HL-60 (cell line): ENCODE measurements at regions not wholly inside any gene's neighbourhood (a gene's known extent, or its start where the extent isn't known, plus 50 kb on each side); places are given as distances from the start of the nearest gene placed in this dataset.

ENCODE experiments used
- DNase-seq, 2 experiments: peaks; one replicate each; pipeline ENCODE4 v3.0.0-alpha.2; 2010 to 2020; ENCODE audit warnings: low read depth in 1 of 2, low spot score in 1 of 2
- H3K27ac ChIP-seq: fragments of 250-450 bp; sonication (Bioruptor Pico); replicated peaks from 2 replicates; pipeline ENCODE4 v1.5.1; 2020; ENCODE audit warnings: mild to moderate bottlenecking, moderate library complexity
- H3K27me3 ChIP-seq: fragments of 250-450 bp; sonication (Bioruptor Pico); 2 replicates; pipeline ENCODE4 v1.5.1; 2021; ENCODE audit warnings: mild to moderate bottlenecking, moderate library complexity; ENCODE audit not compliant: insufficient read depth, poor library complexity, severe bottlenecking
- H3K4me3 ChIP-seq: replicated peaks from 2 replicates; pipeline ENCODE4 v1.5.1; 2011; ENCODE audit warnings: mild to moderate bottlenecking, control low read depth, low read length; ENCODE audit not compliant: insufficient read depth
- GABPA ChIP-seq: IDR thresholded peaks from 2 replicates; pipeline ENCODE4 v1.6.1; 2012; ENCODE audit warnings: low read depth
- POLR2AphosphoS5 ChIP-seq: IDR thresholded peaks from 2 replicates; pipeline ENCODE4 v1.6.1; 2012; ENCODE audit warnings: low read depth
- SPI1 ChIP-seq: IDR thresholded peaks from 2 replicates; pipeline ENCODE4 v1.6.1; 2012; ENCODE audit warnings: low read depth, mild to moderate bottlenecking, borderline replicate concordance
- TF ChIP-seq, protein P1 (sequence below): IDR thresholded peaks from one replicate; pipeline ENCODE4 v1.5.1; 2011; ENCODE audit warnings: low read length, control low read depth, inconsistent platforms; ENCODE audit not compliant: insufficient read depth
- TF ChIP-seq, protein P2 (sequence below): IDR thresholded peaks from 2 replicates; pipeline ENCODE4 v1.6.1; 2012; ENCODE audit warnings: low read depth; ENCODE audit not compliant: insufficient replicate concordance

GRCh38 chr2:155178921-155179320 lies 480.4 kb downstream of the KCNJ3 start:
- DNase-seq: peak; percentile 11 to 40
- TF ChIP-seq, protein P1, sequence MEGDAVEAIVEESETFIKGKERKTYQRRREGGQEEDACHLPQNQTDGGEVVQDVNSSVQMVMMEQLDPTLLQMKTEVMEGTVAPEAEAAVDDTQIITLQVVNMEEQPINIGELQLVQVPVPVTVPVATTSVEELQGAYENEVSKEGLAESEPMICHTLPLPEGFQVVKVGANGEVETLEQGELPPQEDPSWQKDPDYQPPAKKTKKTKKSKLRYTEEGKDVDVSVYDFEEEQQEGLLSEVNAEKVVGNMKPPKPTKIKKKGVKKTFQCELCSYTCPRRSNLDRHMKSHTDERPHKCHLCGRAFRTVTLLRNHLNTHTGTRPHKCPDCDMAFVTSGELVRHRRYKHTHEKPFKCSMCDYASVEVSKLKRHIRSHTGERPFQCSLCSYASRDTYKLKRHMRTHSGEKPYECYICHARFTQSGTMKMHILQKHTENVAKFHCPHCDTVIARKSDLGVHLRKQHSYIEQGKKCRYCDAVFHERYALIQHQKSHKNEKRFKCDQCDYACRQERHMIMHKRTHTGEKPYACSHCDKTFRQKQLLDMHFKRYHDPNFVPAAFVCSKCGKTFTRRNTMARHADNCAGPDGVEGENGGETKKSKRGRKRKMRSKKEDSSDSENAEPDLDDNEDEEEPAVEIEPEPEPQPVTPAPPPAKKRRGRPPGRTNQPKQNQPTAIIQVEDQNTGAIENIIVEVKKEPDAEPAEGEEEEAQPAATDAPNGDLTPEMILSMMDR: no peak
- TF ChIP-seq GABPA (no peak), POLR2AphosphoS5 (no peak), SPI1 (peak; percentile 22; the same call in 1 of the 2 replicates)
- TF ChIP-seq, protein P2, sequence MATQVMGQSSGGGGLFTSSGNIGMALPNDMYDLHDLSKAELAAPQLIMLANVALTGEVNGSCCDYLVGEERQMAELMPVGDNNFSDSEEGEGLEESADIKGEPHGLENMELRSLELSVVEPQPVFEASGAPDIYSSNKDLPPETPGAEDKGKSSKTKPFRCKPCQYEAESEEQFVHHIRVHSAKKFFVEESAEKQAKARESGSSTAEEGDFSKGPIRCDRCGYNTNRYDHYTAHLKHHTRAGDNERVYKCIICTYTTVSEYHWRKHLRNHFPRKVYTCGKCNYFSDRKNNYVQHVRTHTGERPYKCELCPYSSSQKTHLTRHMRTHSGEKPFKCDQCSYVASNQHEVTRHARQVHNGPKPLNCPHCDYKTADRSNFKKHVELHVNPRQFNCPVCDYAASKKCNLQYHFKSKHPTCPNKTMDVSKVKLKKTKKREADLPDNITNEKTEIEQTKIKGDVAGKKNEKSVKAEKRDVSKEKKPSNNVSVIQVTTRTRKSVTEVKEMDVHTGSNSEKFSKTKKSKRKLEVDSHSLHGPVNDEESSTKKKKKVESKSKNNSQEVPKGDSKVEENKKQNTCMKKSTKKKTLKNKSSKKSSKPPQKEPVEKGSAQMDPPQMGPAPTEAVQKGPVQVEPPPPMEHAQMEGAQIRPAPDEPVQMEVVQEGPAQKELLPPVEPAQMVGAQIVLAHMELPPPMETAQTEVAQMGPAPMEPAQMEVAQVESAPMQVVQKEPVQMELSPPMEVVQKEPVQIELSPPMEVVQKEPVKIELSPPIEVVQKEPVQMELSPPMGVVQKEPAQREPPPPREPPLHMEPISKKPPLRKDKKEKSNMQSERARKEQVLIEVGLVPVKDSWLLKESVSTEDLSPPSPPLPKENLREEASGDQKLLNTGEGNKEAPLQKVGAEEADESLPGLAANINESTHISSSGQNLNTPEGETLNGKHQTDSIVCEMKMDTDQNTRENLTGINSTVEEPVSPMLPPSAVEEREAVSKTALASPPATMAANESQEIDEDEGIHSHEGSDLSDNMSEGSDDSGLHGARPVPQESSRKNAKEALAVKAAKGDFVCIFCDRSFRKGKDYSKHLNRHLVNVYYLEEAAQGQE: no peak
- no peak overlapping the region for H3K27ac ChIP-seq

DNA sequence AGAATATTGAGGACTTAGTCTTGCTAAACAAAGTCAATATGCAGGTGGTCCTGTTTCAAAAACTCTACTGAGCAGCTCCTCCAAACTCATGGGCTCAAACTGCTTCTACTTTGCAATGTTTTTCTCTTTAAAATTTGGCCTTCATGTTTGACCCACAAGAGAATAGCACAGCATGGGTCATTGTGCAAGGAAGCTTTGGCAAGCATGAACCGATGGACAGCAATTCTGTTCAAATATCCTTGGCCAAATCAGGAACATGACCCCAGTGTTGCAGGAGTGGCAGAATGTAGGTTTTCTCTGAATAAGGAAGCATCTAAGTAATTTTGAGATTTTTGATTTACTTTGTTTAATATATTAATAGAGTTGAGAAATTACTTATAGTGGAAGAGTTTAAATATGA lies 477.9 kb downstream of the KCNJ3 start:
- H3K27ac ChIP-seq: no peak overlapping the region
- TF ChIP-seq SPI1 (no peak), POLR2AphosphoS5 (no peak), GABPA (no peak)
- TF ChIP-seq, protein P2: no peak
- TF ChIP-seq, protein P1: no peak
- H3K27me3 ChIP-seq: no peaks in the 10 kb centered on the region
- H3K4me3 ChIP-seq: no peak overlapping the region
- no peak for DNase-seq

More at GRCh38 chr2:155178921-155179320, 480.4 kb downstream of the KCNJ3 start:
- Histone ChIP-seq H3K27me3 (no peaks in the 10 kb centered on the region), H3K4me3 (no peak overlapping the region)

DNA sequence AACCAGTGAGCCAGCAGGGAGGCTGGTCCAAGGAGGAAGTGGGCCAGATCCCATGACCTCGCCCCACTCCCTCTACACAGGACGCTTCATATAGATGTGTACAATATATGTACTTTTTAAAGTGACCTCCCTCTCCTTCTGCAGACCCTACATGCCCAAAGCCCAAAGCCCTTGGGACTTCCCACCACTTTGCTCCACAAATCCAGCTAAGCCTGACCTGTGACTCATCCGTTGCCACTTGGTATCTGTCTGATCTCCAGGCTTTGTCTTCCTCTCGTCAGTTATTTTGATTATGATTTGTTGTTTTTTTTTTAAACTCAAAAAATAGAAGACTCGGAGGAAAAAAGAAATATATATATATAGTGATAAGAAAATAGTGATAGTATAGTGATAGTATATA lies 470.8 kb downstream of the KCNJ3 start:
- TF ChIP-seq, protein P2: no peak
- TF ChIP-seq, protein P1: no peak
- no peak for TF ChIP-seq POLR2AphosphoS5

More for the DNA sequence above, 470.8 kb downstream of the KCNJ3 start:
- no peak for DNase-seq
- no peaks in the 10 kb centered on the region for H3K27me3 ChIP-seq
- H3K27ac ChIP-seq: no peak overlapping the region
- H3K4me3 ChIP-seq: no peak overlapping the region
